Lower leg skin (tissue), 4 donors: ENCODE measurements at regions not wholly inside any gene's neighbourhood (a gene's known extent, or its start where the extent isn't known, plus 50 kb on each side); places are given as distances from the start of the nearest gene placed in this dataset.
"Not testable (repeated sequence)": the region's sequence is repeated elsewhere in the genome, so short reads cannot be mapped to it uniquely, and the experiment has no call there.

Experiments
- DNase-seq, 2 donors: peaks; one replicate each; pipeline ENCODE4 v3.0.0-alpha.2; 2019; ENCODE audit warnings: low spot score in 2 of 2
- H3K4me3 ChIP-seq: fragments of 200-600 bp; sonication (generic); 2 replicates; pipeline ENCODE4 v1.5.1; 2017; ENCODE audit warnings: mild to moderate bottlenecking, low read depth; ENCODE audit not compliant: poor library complexity, severe bottlenecking
- CTCF ChIP-seq, 3 donors: fragments of 450-650 bp; IDR thresholded peaks; one replicate each; pipeline ENCODE4 v1.5.1; 2016; ENCODE audit warnings: antibody characterized with exemption in 3 of 3, mild to moderate bottlenecking in 3 of 3, moderate library complexity in 2 of 3
- POLR2A ChIP-seq, 2 donors: fragments of 450-650 bp; IDR thresholded peaks; one replicate each; pipeline ENCODE4 v1.6.1; 2016 to 2017; ENCODE audit warnings: antibody characterized with exemption in 2 of 2, mild to moderate bottlenecking in 1 of 2, moderate library complexity in 1 of 2
- WGBS, 2 donors: methylation state at CpG; one replicate each; pipeline ENCODE4 v1.1.5; 2018; 5-methylcytosine and 5-hydroxymethylcytosine counted together
- intact Hi-C: fragments of 100-400 bp; cut with DNase I; formaldehyde crosslinking; loops from one replicate; pipeline ENCODE4 v1.15.0; 2023; ENCODE audit warnings: low total_unique reads

GRCh38 chr5:36739751-36740221 lies 133.4 kb downstream of the SLC1A3 start:
- intact Hi-C loops: loop anchor here (5.0 to 10.0 kb wide), 2 partner anchors 128 to 265 kb away; no protein-coding TSS in a partner anchor
- TF ChIP-seq CTCF (IDR thresholded peaks at IDR 0.05) (no peak), POLR2A (IDR thresholded peaks at IDR 0.05) (no peak)
- peak; percentile 72 to 91 for DNase-seq
- H3K4me3 ChIP-seq: no peak overlapping the region
- 21 to 29% methylated on average over 5 of the region's 5 CpGs for WGBS, 2 donors

- 78 to 81% methylated on average over 8 of the region's 8 CpGs for WGBS, 2 donors
- no peak for TF ChIP-seq CTCF (IDR thresholded peaks at IDR 0.05)
- no peak for TF ChIP-seq POLR2A (IDR thresholded peaks at IDR 0.05)
- intact Hi-C loops: loop anchor here (5.0 kb wide), 1 partner anchor 127 kb away; no protein-coding TSS in a partner anchor
- DNase-seq: no peak
- H3K4me3 ChIP-seq: no peak overlapping the region
These were observed 134.0 kb downstream of the SLC1A3 start for GRCh38 chr5:36740259-36740898.

GRCh38 chr5:36741128-36741527 lies 134.7 kb downstream of the SLC1A3 start:
- TF ChIP-seq CTCF (IDR thresholded peaks at IDR 0.05): no peak
- TF ChIP-seq POLR2A (IDR thresholded peaks at IDR 0.05): no peak
- no peak overlapping the region for H3K4me3 ChIP-seq
- 69 to 81% methylated on average over 7 of the region's 7 CpGs for WGBS, 2 donors
- intact Hi-C loops: loop anchor here (5.0 kb wide), 1 partner anchor 126 kb away; no protein-coding TSS in a partner anchor
- DNase-seq: no peak

- intact Hi-C loops: loop anchor here (5.0 kb wide), 1 partner anchor 123 kb away; no protein-coding TSS in a partner anchor
- 8 to 11% methylated on average over 22 of the region's 22 CpGs for WGBS, 2 donors
- no peak for TF ChIP-seq POLR2A (IDR thresholded peaks at IDR 0.05)
- TF ChIP-seq CTCF (IDR thresholded peaks at IDR 0.05): no peak
- H3K4me3 ChIP-seq: peak overlapping the region; percentile 50
- peak; percentile 43 to 89 for DNase-seq
These were observed 132.4 kb upstream of the NIPBL start for GRCh38 chr5:36743891-36744772.

GRCh38 chr5:36744773-36745589 lies 131.6 kb upstream of the NIPBL start:
- WGBS, 2 donors: 1% methylated on average over 44 to 46 of the region's 50 CpGs
- intact Hi-C loops: loop anchor here (5.0 kb wide), 1 partner anchor 122 kb away; no protein-coding TSS in a partner anchor
- no peak for TF ChIP-seq CTCF (IDR thresholded peaks at IDR 0.05)
- TF ChIP-seq POLR2A (IDR thresholded peaks at IDR 0.05): no peak
- peak; percentile 80 to 94 for DNase-seq
- peak overlapping the region; percentile 50 for H3K4me3 ChIP-seq

- intact Hi-C loops, DNase-seq, H3K4me3 ChIP-seq: not testable (repeated sequence)
- WGBS, 2 donors: 96 to 97% methylated on average over 3 of the region's 4 CpGs
These were observed 128.8 kb upstream of the NIPBL start for GRCh38 chr5:36747794-36748193.
